Astrocyte (in vitro differentiated cells and primary cell): ENCODE measurements at regions not wholly inside any gene's neighbourhood (a gene's known extent, or its start where the extent isn't known, plus 50 kb on each side); places are given as distances from the start of the nearest gene placed in this dataset.

Experiments used
- DNase-seq: peaks from one replicate; pipeline ENCODE4 v3.0.0-alpha.2; 2010; ENCODE audit warnings: low read depth
- FAIRE-seq: peaks from 2 replicates; lab custom pipeline; 2011; peaks lifted over from hg19 to GRCh38; lab: Jason Lieb, UNC
- H2AFZ ChIP-seq: 2 replicates; pipeline ENCODE4 v1.6.0; 2012; ENCODE audit warnings: low read depth, low read length, inconsistent platforms
- H3K27ac ChIP-seq: 2 replicates; pipeline ENCODE4 v1.5.1; 2011; ENCODE audit warnings: low read depth, low read length, inconsistent platforms
- H3K27me3 ChIP-seq: 2 replicates; pipeline ENCODE4 v1.6.0; 2011; ENCODE audit warnings: low read length, inconsistent platforms; ENCODE audit not compliant: insufficient read depth
- H3K36me3 ChIP-seq: 2 replicates; pipeline ENCODE4 v1.5.1; 2011; ENCODE audit warnings: low read length, inconsistent platforms; ENCODE audit not compliant: insufficient read depth
- H3K4me1 ChIP-seq: 2 replicates; pipeline ENCODE4 v1.5.1; 2011; ENCODE audit warnings: low read length, inconsistent platforms; ENCODE audit not compliant: insufficient read depth
- H3K4me2 ChIP-seq: 2 replicates; pipeline ENCODE4 v1.6.0; 2012; ENCODE audit warnings: low read length, inconsistent platforms
- H3K4me3 ChIP-seq: 2 replicates; pipeline ENCODE4 v1.5.1; 2011; ENCODE audit warnings: low read depth, mild to moderate bottlenecking, low read length, inconsistent platforms; ENCODE audit not compliant: insufficient read depth
- H3K79me2 ChIP-seq: 2 replicates; pipeline ENCODE4 v1.6.0; 2012; ENCODE audit warnings: mild to moderate bottlenecking, low read length, inconsistent platforms; ENCODE audit not compliant: insufficient read depth
- H3K9ac ChIP-seq: 2 replicates; pipeline ENCODE4 v1.6.0; 2012; ENCODE audit warnings: mild to moderate bottlenecking, low read length, inconsistent platforms
- H3K9me3 ChIP-seq: 2 replicates; pipeline ENCODE4 v1.5.1; 2012; ENCODE audit warnings: low read depth, mild to moderate bottlenecking, low read length, inconsistent platforms; ENCODE audit not compliant: insufficient read depth
- H4K20me1 ChIP-seq: 2 replicates; pipeline ENCODE4 v1.6.0; 2012; ENCODE audit warnings: low read length, inconsistent platforms; ENCODE audit not compliant: insufficient read depth
- H3K27ac Mint-ChIP-seq: one replicate; pipeline ENCODE4 v1.8.0; 2021; ENCODE audit warnings: mild to moderate bottlenecking, mixed read lengths; ENCODE audit not compliant: unreplicated experiment
- H3K27me3 Mint-ChIP-seq: one replicate; pipeline ENCODE4 v1.8.0; 2021; ENCODE audit warnings: low read depth, mixed read lengths; ENCODE audit not compliant: unreplicated experiment
- H3K36me3 Mint-ChIP-seq: one replicate; pipeline ENCODE4 v1.8.0; 2021; ENCODE audit warnings: low read depth, mixed read lengths; ENCODE audit not compliant: unreplicated experiment
- H3K4me1 Mint-ChIP-seq: one replicate; pipeline ENCODE4 v1.8.0; 2021; ENCODE audit warnings: low read depth, mixed read lengths; ENCODE audit not compliant: unreplicated experiment
- H3K4me3 Mint-ChIP-seq: one replicate; pipeline ENCODE4 v1.8.0; 2021; ENCODE audit warnings: mild to moderate bottlenecking, moderate library complexity, mixed read lengths; ENCODE audit not compliant: unreplicated experiment
- H3K9me3 Mint-ChIP-seq: one replicate; pipeline ENCODE4 v1.8.0; 2021; ENCODE audit warnings: mild to moderate bottlenecking, mixed read lengths; ENCODE audit not compliant: unreplicated experiment
- EZH2 ChIP-seq: IDR thresholded peaks from 2 replicates; pipeline ENCODE4 v1.6.1; 2012; ENCODE audit warnings: mild to moderate bottlenecking, low read length, inconsistent platforms; ENCODE audit not compliant: insufficient read depth
- TF ChIP-seq, protein P1 (sequence below): IDR thresholded peaks from 2 replicates; pipeline ENCODE4 v1.5.1; 2011; ENCODE audit warnings: low read depth, mild to moderate bottlenecking, inconsistent platforms, low read length, moderate library complexity; ENCODE audit not compliant: insufficient read depth

DNA sequence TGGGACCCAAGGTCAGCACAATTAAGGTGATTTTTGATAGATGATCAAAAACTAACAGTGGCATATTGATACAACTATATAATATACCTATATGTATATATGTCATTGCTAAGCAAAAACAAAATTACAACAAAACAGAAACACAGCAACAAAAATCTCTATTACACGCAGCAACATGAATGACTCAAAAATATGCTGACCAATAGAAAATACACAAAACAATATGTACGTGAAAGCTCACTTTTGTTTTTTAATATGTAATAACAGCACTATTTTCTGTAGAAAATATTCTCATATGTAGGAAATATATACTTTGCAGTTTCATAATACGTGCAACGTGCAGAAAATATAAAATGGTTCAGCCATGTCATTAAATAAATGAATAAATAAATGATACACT, 1985.7 kb upstream of the CDH9 start:
- Histone ChIP-seq H3K4me2 (no peak overlapping the region), H3K27me3 (no peaks in the 10 kb centered on the region), H2AFZ (no peak overlapping the region), H3K79me2 (no peaks in the 10 kb centered on the region), H3K4me1 (no peaks in the 10 kb centered on the region), H3K9me3 (no peaks in the 10 kb centered on the region), H3K36me3 (no peaks in the 10 kb centered on the region), H3K9ac (no peak overlapping the region), H3K27ac (no peak overlapping the region), H3K4me3 (no peak overlapping the region), H4K20me1 (no peaks in the 10 kb centered on the region)
- H3K9me3 Mint-ChIP-seq, result no peaks in the 10 kb centered on the region
- no peaks in the 10 kb centered on the region for H3K4me1 Mint-ChIP-seq
- DNase-seq (no peak), FAIRE-seq (no peak)
- no peaks in the 10 kb centered on the region for H3K27me3 Mint-ChIP-seq
- no peaks in the 10 kb centered on the region for H3K36me3 Mint-ChIP-seq
- no peak overlapping the region for H3K27ac Mint-ChIP-seq
- H3K4me3 Mint-ChIP-seq, result no peak overlapping the region
- TF ChIP-seq, protein P1, sequence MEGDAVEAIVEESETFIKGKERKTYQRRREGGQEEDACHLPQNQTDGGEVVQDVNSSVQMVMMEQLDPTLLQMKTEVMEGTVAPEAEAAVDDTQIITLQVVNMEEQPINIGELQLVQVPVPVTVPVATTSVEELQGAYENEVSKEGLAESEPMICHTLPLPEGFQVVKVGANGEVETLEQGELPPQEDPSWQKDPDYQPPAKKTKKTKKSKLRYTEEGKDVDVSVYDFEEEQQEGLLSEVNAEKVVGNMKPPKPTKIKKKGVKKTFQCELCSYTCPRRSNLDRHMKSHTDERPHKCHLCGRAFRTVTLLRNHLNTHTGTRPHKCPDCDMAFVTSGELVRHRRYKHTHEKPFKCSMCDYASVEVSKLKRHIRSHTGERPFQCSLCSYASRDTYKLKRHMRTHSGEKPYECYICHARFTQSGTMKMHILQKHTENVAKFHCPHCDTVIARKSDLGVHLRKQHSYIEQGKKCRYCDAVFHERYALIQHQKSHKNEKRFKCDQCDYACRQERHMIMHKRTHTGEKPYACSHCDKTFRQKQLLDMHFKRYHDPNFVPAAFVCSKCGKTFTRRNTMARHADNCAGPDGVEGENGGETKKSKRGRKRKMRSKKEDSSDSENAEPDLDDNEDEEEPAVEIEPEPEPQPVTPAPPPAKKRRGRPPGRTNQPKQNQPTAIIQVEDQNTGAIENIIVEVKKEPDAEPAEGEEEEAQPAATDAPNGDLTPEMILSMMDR, result no peak
- TF ChIP-seq EZH2, result no peak

DNA sequence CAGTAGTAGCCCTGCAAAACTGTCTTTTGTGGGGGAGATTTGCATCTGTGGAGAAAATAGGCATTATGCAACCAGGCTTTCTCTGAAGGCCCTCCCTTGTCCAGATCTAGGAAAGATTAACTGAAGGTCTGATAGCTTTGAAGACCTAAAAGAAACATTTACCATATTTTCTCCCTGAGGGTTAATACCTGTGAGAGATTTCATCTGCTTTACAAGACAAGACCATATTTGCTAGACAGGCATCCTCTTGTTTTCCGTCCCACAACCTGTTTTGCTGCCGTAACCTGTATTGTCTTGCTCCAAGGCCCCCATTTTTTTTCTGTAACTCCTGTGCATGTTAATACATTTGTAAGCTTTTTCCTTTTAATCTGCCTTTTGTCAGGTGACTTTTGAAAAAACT, 1985.2 kb upstream of the CDH9 start:
- Histone ChIP-seq H3K27me3 (no peaks in the 10 kb centered on the region), H3K4me1 (no peaks in the 10 kb centered on the region), H4K20me1 (no peaks in the 10 kb centered on the region), H3K27ac (no peak overlapping the region), H3K79me2 (no peaks in the 10 kb centered on the region), H2AFZ (no peak overlapping the region), H3K9me3 (no peaks in the 10 kb centered on the region), H3K4me2 (no peak overlapping the region), H3K4me3 (no peak overlapping the region), H3K9ac (no peak overlapping the region), H3K36me3 (no peaks in the 10 kb centered on the region)
- no peak for DNase-seq
- H3K27me3 Mint-ChIP-seq, result no peaks in the 10 kb centered on the region
- no peaks in the 10 kb centered on the region for H3K36me3 Mint-ChIP-seq
- H3K4me3 Mint-ChIP-seq, result no peak overlapping the region
- no peaks in the 10 kb centered on the region for H3K4me1 Mint-ChIP-seq
- TF ChIP-seq, protein P1, result no peak
- TF ChIP-seq EZH2, result no peak
- no peaks in the 10 kb centered on the region for H3K9me3 Mint-ChIP-seq
- no peak overlapping the region for H3K27ac Mint-ChIP-seq
- no peak for FAIRE-seq

DNA sequence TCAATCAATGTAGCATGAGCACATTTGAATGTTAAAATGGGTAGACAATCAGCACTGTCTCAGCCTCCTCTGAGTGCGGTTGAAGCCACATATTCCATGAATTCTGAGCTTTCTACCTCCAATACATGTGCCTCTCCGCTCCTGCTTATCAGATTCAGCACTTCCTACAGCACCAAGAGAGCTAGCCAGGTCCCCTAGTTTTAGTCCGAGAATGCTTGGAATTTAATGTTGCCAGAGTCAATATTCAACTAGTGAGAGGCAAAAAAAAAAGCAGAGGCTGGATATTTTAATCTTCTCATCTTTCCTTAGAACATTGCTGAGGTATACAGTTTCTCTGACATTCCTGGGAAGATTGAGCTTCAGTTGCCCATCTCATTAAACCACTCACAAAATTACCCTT, 1979.1 kb upstream of the CDH9 start:
- Histone ChIP-seq H2AFZ (no peak overlapping the region), H3K4me3 (no peak overlapping the region), H3K4me2 (no peak overlapping the region), H3K27me3 (no peaks in the 10 kb centered on the region), H4K20me1 (no peaks in the 10 kb centered on the region), H3K9ac (no peak overlapping the region), H3K36me3 (no peaks in the 10 kb centered on the region), H3K27ac (no peak overlapping the region), H3K9me3 (no peaks in the 10 kb centered on the region), H3K79me2 (no peaks in the 10 kb centered on the region), H3K4me1 (no peaks in the 10 kb centered on the region)
- TF ChIP-seq, protein P1, result no peak
- no peak for TF ChIP-seq EZH2
- Mint-ChIP-seq H3K4me3 (no peak overlapping the region), H3K9me3 (no peaks in the 10 kb centered on the region), H3K27ac (no peak overlapping the region), H3K27me3 (peaks cover 1% of the 10 kb centered on the region), H3K36me3 (no peaks in the 10 kb centered on the region), H3K4me1 (peaks cover 7% of the 10 kb centered on the region)
- FAIRE-seq, result no peak
- DNase-seq, result no peak
